NCI-H460 (cell line): ENCODE measurements at regions not wholly inside any gene's neighbourhood (a gene's known extent, or its start where the extent isn't known, plus 50 kb on each side); places are given as distances from the start of the nearest gene placed in this dataset.

Experiments
- DNase-seq: peaks from one replicate; pipeline ENCODE4 v3.0.0-alpha.2; 2016; ENCODE audit warnings: low read depth; ENCODE audit errors: extremely low read depth

DNA sequence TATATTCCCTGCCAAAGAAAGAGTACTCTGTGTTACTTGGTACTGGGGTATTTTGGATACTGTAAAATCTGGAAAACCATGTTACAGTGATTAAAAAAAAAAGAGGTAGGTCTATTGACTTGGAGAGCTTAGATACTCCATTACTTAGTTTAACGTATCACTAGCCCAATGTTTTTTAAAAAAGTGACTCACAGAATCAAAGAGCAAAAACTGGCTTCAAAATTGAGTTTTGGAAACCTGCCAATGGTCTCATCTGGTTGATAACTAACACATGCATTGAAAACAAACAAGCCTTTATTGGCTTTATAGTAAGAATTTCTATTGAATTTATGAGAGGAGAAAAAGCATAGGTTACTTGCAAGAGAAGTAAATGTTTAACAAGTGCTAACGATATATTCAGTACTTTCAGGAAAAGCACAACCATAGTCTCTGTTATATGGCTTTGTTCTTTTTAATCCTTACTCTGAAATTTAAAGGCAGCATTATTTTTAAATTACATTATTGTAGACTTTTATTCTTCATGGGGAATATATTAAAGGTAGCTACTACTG, 563.3 kb upstream of the SORCS1 start:
- DNase-seq = no peak

- DNase-seq = no peak
These were observed 554.4 kb upstream of the SORCS1 start for GRCh38 chr10:107718864-107719263.

DNA sequence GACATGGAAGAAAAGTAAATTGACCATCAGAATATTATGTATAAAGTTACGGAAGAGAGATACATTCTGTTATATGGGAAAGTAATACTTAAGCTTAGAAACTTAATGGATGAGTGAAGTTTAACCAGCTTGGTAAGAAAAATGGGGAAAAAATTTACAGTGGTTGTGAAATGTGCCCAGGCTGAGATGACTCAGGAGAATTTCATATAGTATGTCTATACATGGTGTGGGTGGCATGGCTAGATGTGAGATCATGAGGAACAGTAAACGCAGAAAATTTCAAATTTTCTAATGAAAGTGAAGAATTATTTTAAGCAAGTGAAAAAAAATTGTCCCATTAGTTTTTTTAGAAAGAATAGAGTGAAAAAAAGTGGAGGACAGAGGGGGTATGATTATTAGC, 552.5 kb upstream of the SORCS1 start:
- DNase-seq = no peak

GRCh38 chr10:107715565-107715964, 551.1 kb upstream of the SORCS1 start:
- DNase-seq = no peak

DNA sequence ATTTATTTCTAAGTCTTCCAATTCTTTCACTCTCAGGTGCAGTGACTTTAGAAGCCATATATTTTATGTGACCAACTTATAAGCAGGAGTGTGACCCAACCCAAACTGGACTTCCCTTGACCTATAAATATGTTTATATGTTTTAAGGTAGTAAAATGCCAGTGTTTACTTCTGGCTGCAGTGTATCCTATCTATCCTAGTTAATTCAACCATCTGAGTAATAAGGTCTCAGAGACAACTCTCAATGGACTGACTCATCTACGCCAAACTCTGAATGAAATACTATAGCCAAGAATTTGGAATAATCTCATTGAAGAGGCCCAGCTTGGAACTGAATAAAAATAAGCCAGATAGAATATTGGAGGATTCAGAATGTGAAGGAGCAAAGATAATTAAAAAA, 544.5 kb upstream of the SORCS1 start:
- no peak for DNase-seq

DNA sequence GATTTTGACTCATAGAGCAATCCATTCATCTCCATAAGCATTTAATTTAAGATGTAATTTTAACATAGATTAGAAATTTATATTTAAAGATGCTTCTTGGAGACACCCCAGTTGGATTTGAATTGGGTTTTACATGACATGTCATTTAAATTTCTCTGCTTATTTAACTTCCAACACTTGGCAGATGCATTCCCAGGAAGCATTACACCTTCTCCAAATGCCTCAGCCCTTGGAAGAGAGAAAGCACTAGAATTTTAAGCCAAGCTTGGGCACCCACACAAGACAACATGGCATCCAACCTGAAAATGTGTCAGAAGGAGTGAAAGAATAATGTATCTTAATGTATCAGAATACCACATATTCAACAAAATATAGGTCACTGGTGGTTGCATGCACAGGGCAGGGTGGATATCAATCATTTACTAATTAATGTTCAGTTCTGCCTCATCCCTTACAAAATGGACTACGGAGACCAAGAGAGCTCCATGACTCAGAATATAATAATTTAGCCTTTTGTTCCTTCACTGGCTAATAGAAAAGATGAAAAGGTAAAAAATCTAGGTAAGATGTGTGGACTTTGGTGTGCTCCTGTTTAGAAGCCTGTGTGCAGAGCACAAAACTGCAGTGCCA, 541.7 kb upstream of the SORCS1 start:
- DNase-seq = no peak

DNA sequence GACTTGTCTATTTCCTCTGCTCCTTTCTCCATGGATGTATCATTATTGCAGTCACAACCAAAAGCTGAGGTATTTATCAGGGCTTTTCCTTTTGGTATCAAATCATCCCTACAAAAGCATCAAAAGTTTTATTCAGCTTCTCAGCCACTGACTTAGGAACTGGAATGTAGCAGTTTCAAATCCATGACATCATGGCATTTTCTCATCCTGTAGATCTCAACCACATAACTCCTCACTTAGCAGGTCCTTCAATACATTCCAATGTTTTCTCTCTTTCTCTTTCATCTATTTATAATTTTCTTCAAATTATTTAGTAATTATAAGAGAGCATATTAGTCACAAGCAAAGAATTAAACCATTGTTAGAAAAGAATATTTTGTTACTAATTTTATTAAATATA, 537.4 kb upstream of the SORCS1 start:
- DNase-seq = no peak

DNA sequence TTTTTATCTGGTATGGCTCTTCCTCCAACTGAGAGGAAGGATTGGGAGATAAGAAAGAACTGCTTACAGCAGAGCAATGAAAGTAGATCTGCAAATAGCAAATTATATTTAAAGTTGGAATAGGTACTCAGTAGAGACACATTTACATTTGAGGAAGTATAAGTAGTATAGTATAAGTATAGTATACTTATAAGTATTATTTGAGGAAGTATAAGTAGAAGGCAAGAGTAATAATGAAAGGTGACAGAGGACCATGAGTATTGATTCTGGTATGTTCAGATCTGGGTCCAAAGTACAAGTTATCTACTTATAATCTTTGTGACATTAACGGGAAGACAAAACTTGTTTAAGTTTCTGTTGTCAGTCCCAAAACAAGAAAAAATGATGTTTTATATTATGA, 527.6 kb upstream of the SORCS1 start:
- DNase-seq = no peak

DNA sequence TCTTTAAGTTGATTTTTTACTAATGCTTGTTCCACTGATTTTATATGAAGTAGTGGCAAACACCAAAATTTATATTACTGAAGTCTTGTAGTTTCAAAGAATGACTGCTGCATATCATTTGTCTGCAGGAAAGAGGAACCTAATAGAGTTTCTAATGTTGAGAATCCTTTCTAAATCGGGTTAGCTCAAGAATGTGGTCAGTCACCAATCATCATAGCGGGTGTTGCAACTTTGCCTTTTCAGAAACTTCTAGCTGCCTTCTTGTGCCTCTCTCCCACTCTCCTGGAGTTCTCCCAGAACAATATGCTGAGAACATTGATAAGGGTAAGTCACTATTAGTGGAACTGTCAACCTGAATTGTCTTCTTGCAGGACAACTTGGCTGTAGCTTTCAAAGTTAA, 524.8 kb upstream of the SORCS1 start:
- no peak for DNase-seq

GRCh38 chr10:107687701-107688100, 523.2 kb upstream of the SORCS1 start:
- no peak for DNase-seq

GRCh38 chr10:107686095-107686494, 521.6 kb upstream of the SORCS1 start:
- no peak for DNase-seq

- no peak for DNase-seq
These were observed 507.5 kb upstream of the SORCS1 start for GRCh38 chr10:107671960-107672359.

DNA sequence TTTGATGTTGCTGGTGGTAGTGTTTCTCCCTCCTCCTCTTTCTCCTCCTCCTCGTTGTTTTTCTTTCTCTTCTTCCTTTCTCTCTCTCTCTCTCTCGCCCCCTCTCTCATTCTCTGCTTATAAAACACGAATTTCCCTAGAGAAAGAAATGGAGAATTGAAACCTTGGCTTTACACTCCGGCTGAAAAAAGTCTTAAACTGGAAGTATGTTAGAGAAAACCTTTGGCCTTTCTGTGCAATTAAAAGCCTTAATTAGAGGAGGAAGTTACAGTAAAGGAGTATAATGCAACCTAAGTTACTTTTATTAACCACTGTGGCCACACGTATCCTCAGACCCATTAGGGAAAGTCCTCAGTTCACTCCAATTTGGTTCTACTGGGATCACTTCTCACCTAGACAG, 501.7 kb upstream of the SORCS1 start:
- no peak for DNase-seq

DNA sequence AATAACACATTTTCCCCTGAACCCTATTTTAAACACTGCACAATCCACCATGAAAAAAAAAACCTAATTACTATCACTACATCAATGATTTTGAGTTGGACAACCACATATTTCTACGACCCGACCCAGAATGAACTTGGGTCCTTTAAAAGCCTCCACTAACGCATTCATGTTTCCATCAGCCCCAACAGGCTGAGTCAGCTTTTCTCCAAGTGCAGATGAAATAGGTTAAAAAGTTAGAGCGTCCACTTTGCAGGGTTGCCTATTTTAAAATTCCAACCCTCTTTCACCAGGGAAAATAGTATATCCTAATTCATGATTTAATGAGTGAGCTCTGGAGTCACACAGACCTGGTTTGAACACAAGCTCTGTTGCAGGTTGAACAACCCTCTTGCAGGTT, 501.0 kb upstream of the SORCS1 start:
- DNase-seq = no peak

GRCh38 chr10:107657851-107658250, 493.3 kb upstream of the SORCS1 start:
- no peak for DNase-seq

- DNase-seq = no peak
These were observed 492.4 kb upstream of the SORCS1 start for GRCh38 chr10:107656932-107657331.

DNA sequence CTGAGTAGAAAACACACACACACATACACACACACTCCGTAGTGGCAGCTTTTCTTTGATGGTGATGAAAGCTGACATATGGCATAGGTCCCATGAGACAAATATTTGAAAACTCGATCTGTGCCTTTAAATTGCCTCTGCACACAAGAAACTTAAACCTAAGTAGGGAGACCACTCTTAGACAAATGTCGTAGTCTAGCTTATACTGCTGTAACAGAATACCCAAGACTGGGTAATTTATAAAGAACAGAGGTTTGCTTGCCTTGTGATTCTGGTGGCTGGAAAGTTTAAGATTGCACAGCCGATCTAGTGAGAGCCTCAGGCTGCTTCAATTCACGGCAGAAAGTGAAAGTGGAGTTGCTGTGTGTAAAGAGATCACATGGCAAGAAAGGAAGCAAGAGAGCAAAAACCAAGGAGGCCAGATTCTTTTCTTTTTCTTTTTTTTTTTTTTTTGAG, 489.4 kb upstream of the SORCS1 start:
- peak; percentile 33 for DNase-seq

DNA sequence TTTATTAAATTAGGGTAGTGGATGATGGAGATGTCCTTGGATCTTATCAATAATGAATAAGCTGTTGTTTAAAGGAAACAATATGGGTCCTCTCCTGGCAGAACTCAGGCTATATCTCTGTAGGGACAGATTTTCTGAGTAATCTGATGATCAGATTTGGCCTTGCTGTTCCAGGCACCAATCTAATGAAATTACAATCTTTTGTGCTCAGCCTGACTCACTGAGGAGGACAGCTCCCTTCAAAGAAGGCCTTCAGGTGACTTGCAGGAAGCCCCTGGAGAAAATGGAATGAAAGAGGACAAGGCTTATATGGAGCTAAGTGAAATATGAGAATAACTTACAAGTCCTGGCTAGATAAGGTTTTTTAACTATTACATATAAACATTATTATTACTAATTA, 486.4 kb upstream of the SORCS1 start:
- no peak for DNase-seq

GRCh38 chr10:107649249-107649648, 484.7 kb upstream of the SORCS1 start:
- DNase-seq = no peak

GRCh38 chr10:107647462-107647861, 483.0 kb upstream of the SORCS1 start:
- DNase-seq = no peak

GRCh38 chr10:107631876-107632275, 467.4 kb upstream of the SORCS1 start:
- no peak for DNase-seq

DNA sequence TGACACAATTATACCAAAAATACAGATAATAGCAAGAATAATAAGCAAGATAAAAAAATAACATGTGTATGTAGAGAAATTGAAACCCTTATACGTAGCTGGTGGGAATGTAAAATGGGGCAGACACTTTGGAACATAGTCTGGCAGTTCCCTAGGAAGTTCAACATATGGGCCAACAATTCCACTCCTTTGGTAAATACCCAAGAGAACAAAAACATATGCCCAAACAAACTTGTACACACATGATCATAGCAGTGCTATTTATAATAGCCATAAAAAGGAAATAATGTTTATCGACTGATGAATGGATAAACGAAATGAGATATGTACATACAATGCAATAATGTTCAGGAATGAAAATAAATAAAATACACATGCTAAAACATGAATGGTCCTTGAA, 462.4 kb upstream of the SORCS1 start:
- no peak for DNase-seq

DNA sequence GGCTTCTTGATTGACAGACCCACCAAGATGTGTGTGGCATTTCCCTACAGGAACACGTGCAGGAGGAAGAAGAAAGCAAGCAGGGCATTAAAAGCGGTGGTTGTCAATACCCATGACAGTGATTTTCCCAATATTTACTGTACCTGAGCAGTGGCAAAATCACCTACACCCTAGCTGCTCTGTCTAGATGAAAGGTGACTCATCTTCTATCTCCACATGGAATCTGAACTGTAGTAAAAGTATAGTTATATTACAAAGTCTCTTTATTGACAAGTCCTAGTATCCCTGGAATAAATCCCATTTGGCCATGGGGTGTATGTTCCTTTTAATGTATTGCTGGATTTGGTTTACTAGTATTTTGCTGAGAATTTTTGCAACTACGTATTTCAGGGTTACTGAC, 458.8 kb upstream of the SORCS1 start:
- DNase-seq = no peak
